Tibial nerve (tissue), 3 donors: ENCODE measurements at regions not wholly inside any gene's neighbourhood (a gene's known extent, or its start where the extent isn't known, plus 50 kb on each side); places are given as distances from the start of the nearest gene placed in this dataset.

Source experiments
- EP300 ChIP-seq, 2 donors: sonication (generic); formaldehyde crosslinking; IDR thresholded peaks; one replicate each; pipeline ENCODE4 v1.6.1; 2017; ENCODE audit warnings: antibody characterized with exemption in 2 of 2, mild to moderate bottlenecking in 1 of 2
- POLR2A ChIP-seq, 2 donors: fragments of 450-650 bp; IDR thresholded peaks; one replicate each; pipeline ENCODE4 v1.6.1; 2017; ENCODE audit warnings: antibody characterized with exemption in 2 of 2, mild to moderate bottlenecking in 2 of 2, moderate library complexity in 2 of 2

- TF ChIP-seq POLR2A (IDR thresholded peaks at IDR 0.05) (no peak), EP300 (IDR thresholded peaks at IDR 0.05) (no peak)
Measured at GRCh38 chr16:60811051-60811608, 1225.1 kb downstream of the CDH8 start.
